Testis (tissue), 2 donors: ENCODE measurements at regions not wholly inside any gene's neighbourhood (a gene's known extent, or its start where the extent isn't known, plus 50 kb on each side); places are given as distances from the start of the nearest gene placed in this dataset.

Source experiments
- DNase-seq: peaks from one replicate; pipeline ENCODE4 v3.0.0-alpha.2; 2019
- H3K27ac ChIP-seq, 2 donors: fragments of 200-600 bp; sonication (generic); one replicate each; pipeline ENCODE4 v1.5.1; 2019
- H3K27me3 ChIP-seq: fragments of 200-600 bp; sonication (generic); one replicate; pipeline ENCODE4 v1.5.1; 2019
- H3K36me3 ChIP-seq: fragments of 200-600 bp; sonication (generic); one replicate; pipeline ENCODE4 v1.5.1; 2017; ENCODE audit warnings: low read depth; ENCODE audit errors: missing control alignments
- H3K4me1 ChIP-seq: fragments of 200-600 bp; sonication (generic); one replicate; pipeline ENCODE4 v1.5.1; 2019
- H3K4me3 ChIP-seq, 2 donors: fragments of 200-600 bp; sonication (generic); one replicate each; pipeline ENCODE4 v1.5.1; 2017 to 2019
- H3K9me3 ChIP-seq: fragments of 200-600 bp; sonication (generic); one replicate; pipeline ENCODE4 v1.5.1; 2017
- CTCF ChIP-seq, 3 experiments: fragments of 450-650 bp in 2 of 3; fragments of 200-600 bp in 1 of 3; sonication (generic) in 1 of 3; IDR thresholded peaks; one replicate each; pipeline ENCODE4 v1.5.1; 2016 to 2019; ENCODE audit warnings: antibody characterized with exemption in 3 of 3, mild to moderate bottlenecking in 2 of 3, moderate library complexity in 1 of 3
- POLR2A ChIP-seq: fragments of 450-650 bp; IDR thresholded peaks from one replicate; pipeline ENCODE4 v1.6.1; 2017; ENCODE audit warnings: antibody characterized with exemption, mild to moderate bottlenecking, moderate library complexity
- WGBS, 2 donors: methylation state at CpG; one replicate each; pipeline ENCODE4 v1.1.5; 2018; 5-methylcytosine and 5-hydroxymethylcytosine counted together
- intact Hi-C: fragments of 100-400 bp; cut with DNase I; formaldehyde crosslinking; loops from one replicate; pipeline ENCODE4 v1.15.1; 2023; ENCODE audit warnings: low total_unique reads

GRCh38 chr18:14919666-14920065 lies 171.7 kb downstream of the ANKRD30B start:
- H3K36me3 ChIP-seq, result no peaks in the 10 kb centered on the region
- H3K27ac ChIP-seq, result no peak overlapping the region
- no peaks in the 10 kb centered on the region for H3K27me3 ChIP-seq
- no peaks in the 10 kb centered on the region for H3K4me1 ChIP-seq
- DNase-seq, result no peak
- TF ChIP-seq CTCF (IDR thresholded peaks at IDR 0.05) (no peak), POLR2A (no peak)
- intact Hi-C loops, result no loop called here
- H3K9me3 ChIP-seq, result no peaks in the 10 kb centered on the region
- WGBS, 2 donors, result 50 to 91% methylated on average over 1 of the region's 1 CpG
- H3K4me3 ChIP-seq, result no peak overlapping the region

GRCh38 chr18:14921031-14921430 lies 173.1 kb downstream of the ANKRD30B start:
- DNase-seq, result no peak
- Histone ChIP-seq H3K27me3 (no peaks in the 10 kb centered on the region), H3K4me3 (no peak overlapping the region), H3K4me1 (no peaks in the 10 kb centered on the region), H3K27ac (no peak overlapping the region), H3K9me3 (no peaks in the 10 kb centered on the region), H3K36me3 (no peaks in the 10 kb centered on the region)
- WGBS, 2 donors, result 83 to 90% methylated on average over 5 of the region's 5 CpGs
- intact Hi-C loops, result no loop called here
- no peak for TF ChIP-seq POLR2A
- TF ChIP-seq CTCF (IDR thresholded peaks at IDR 0.05), result no peak

GRCh38 chr18:14921547-14921946 lies 173.6 kb downstream of the ANKRD30B start:
- intact Hi-C loops, result no loop called here
- Histone ChIP-seq H3K4me3 (no peak overlapping the region), H3K27ac (no peak overlapping the region), H3K9me3 (no peaks in the 10 kb centered on the region), H3K27me3 (no peaks in the 10 kb centered on the region), H3K36me3 (no peaks in the 10 kb centered on the region), H3K4me1 (no peaks in the 10 kb centered on the region)
- TF ChIP-seq CTCF (IDR thresholded peaks at IDR 0.05) (no peak), POLR2A (no peak)
- no peak for DNase-seq
- 59 to 84% methylated on average over 4 of the region's 4 CpGs for WGBS, 2 donors

GRCh38 chr18:14922031-14922430 lies 174.1 kb downstream of the ANKRD30B start:
- TF ChIP-seq CTCF (IDR thresholded peaks at IDR 0.05), result no peak
- no peak for TF ChIP-seq POLR2A
- Histone ChIP-seq H3K27ac (no peak overlapping the region), H3K36me3 (no peaks in the 10 kb centered on the region), H3K4me1 (no peaks in the 10 kb centered on the region), H3K4me3 (no peak overlapping the region), H3K9me3 (no peaks in the 10 kb centered on the region), H3K27me3 (no peaks in the 10 kb centered on the region)
- DNase-seq, result no peak
- intact Hi-C loops, result no loop called here
- 88 to 92% methylated on average over 3 of the region's 3 CpGs for WGBS, 2 donors

- Histone ChIP-seq H3K9me3 (no peaks in the 10 kb centered on the region), H3K4me3 (no peak overlapping the region), H3K27me3 (no peaks in the 10 kb centered on the region), H3K36me3 (no peaks in the 10 kb centered on the region), H3K27ac (no peak overlapping the region), H3K4me1 (no peaks in the 10 kb centered on the region)
- no peak for DNase-seq
- 81 to 85% methylated on average over 3 to 4 of the region's 4 CpGs for WGBS, 2 donors
- no peak for TF ChIP-seq POLR2A
- no peak for TF ChIP-seq CTCF (IDR thresholded peaks at IDR 0.05)
- intact Hi-C loops, result no loop called here
Observed at GRCh38 chr18:14922965-14923565, 175.1 kb downstream of the ANKRD30B start.
